GM23338 (cell line): ENCODE measurements at regions not wholly inside any gene's neighbourhood (a gene's known extent, or its start where the extent isn't known, plus 50 kb on each side); places are given as distances from the start of the nearest gene placed in this dataset.

Source experiments
- ATAC-seq: fragments of 200-7000 bp; cut with Tn5 transposase; 3 replicates; pipeline ENCODE4 v1.9.1; 2020
- DNase-seq: peaks from one replicate; pipeline ENCODE4 v3.0.0-alpha.2; 2015; ENCODE audit warnings: low spot score
- H2AFZ ChIP-seq: fragments of 200-600 bp; sonication (generic); 2 replicates; pipeline ENCODE4 v1.8.0; 2016; ENCODE audit warnings: antibody characterized with exemption, mild to moderate bottlenecking, moderate library complexity
- H3F3A ChIP-seq: fragments of 200-600 bp; sonication (generic); replicated peaks from 2 replicates; pipeline ENCODE4 v1.8.0; 2017; ENCODE audit warnings: antibody characterized with exemption, mixed run types, low read depth
- H3K27ac ChIP-seq: fragments of 200-600 bp; sonication (generic); 2 replicates; pipeline ENCODE4 v1.6.1; 2016; ENCODE audit warnings: low read depth
- H3K27me3 ChIP-seq: fragments of 200-600 bp; sonication (generic); 2 replicates; pipeline ENCODE4 v1.8.0; 2016; ENCODE audit warnings: mild to moderate bottlenecking, mixed run types, moderate library complexity; ENCODE audit not compliant: insufficient read depth
- H3K36me3 ChIP-seq: fragments of 200-600 bp; sonication (generic); 2 replicates; pipeline ENCODE4 v1.8.0; 2016; ENCODE audit warnings: mild to moderate bottlenecking; ENCODE audit not compliant: insufficient read depth
- H3K4me1 ChIP-seq: fragments of 200-600 bp; sonication (generic); 2 replicates; pipeline ENCODE4 v1.8.0; 2016; ENCODE audit warnings: mild to moderate bottlenecking, moderate library complexity; ENCODE audit not compliant: insufficient read depth
- H3K4me2 ChIP-seq: fragments of 200-600 bp; sonication (generic); 2 replicates; pipeline ENCODE4 v1.7.1; 2017; ENCODE audit warnings: mixed run types
- H3K4me3 ChIP-seq: fragments of 200-600 bp; sonication (generic); 2 replicates; pipeline ENCODE4 v1.6.1; 2016; ENCODE audit warnings: mixed run types
- H3K79me2 ChIP-seq: fragments of 200-600 bp; sonication (generic); replicated peaks from 2 replicates; pipeline ENCODE4 v1.8.0; 2017; ENCODE audit warnings: mild to moderate bottlenecking; ENCODE audit not compliant: insufficient read depth
- H3K9me2 ChIP-seq: fragments of 200-600 bp; sonication (generic); 2 replicates; pipeline ENCODE4 v1.8.0; 2017; ENCODE audit not compliant: insufficient read depth
- H4K20me1 ChIP-seq: fragments of 200-600 bp; sonication (generic); replicated peaks from 2 replicates; pipeline ENCODE4 v1.8.0; 2017; ENCODE audit warnings: mild to moderate bottlenecking; ENCODE audit not compliant: insufficient read depth
- H3K27ac Mint-ChIP-seq: 2 replicates; pipeline ENCODE4 v1.8.0; 2020; ENCODE audit warnings: inconsistent platforms, mild to moderate bottlenecking, moderate library complexity, mixed read lengths
- H3K27me3 Mint-ChIP-seq: 3 replicates; pipeline ENCODE4 v1.8.0; 2022; ENCODE audit warnings: low read depth, mild to moderate bottlenecking, moderate library complexity, mixed read lengths, inconsistent platforms; ENCODE audit not compliant: insufficient read depth, poor library complexity
- H3K36me3 Mint-ChIP-seq: 3 replicates; pipeline ENCODE4 v1.8.0; 2021; ENCODE audit warnings: low read depth, mild to moderate bottlenecking, inconsistent platforms, moderate library complexity, mixed read lengths
- H3K4me1 Mint-ChIP-seq: 3 replicates; pipeline ENCODE4 v1.8.0; 2020; ENCODE audit warnings: mild to moderate bottlenecking, inconsistent platforms, mixed read lengths
- H3K4me3 Mint-ChIP-seq: 3 replicates; pipeline ENCODE4 v1.8.0; 2021; ENCODE audit warnings: moderate library complexity, mild to moderate bottlenecking, inconsistent platforms, mixed read lengths
- H3K9me3 Mint-ChIP-seq: 3 replicates; pipeline ENCODE4 v1.8.0; 2020; ENCODE audit warnings: moderate library complexity, mild to moderate bottlenecking, inconsistent platforms, mixed read lengths
- CREB1 ChIP-seq: fragments of 250-450 bp; sonication (Bioruptor Pico); IDR thresholded peaks from 2 replicates; pipeline ENCODE4 v1.5.0; 2020; ENCODE audit warnings: low read depth, mild to moderate bottlenecking, moderate library complexity
- ETS1 ChIP-seq: IDR thresholded peaks from 2 replicates; pipeline ENCODE4 v1.6.1; 2016; ENCODE audit warnings: antibody characterized with exemption
- EZH2 ChIP-seq: fragments of 200-600 bp; sonication (generic); IDR thresholded peaks from one replicate; pipeline ENCODE4 v1.8.0; 2017; ENCODE audit warnings: antibody characterized with exemption, mild to moderate bottlenecking, low read depth; ENCODE audit not compliant: unreplicated experiment
- JUNB ChIP-seq: IDR thresholded peaks from one replicate; pipeline ENCODE4 v1.6.1; 2016; ENCODE audit warnings: antibody characterized with exemption; ENCODE audit not compliant: unreplicated experiment
- NANOG ChIP-seq: IDR thresholded peaks from 2 replicates; pipeline ENCODE4 v1.6.1; 2016; ENCODE audit warnings: antibody characterized with exemption, borderline replicate concordance
- POLR2AphosphoS5 ChIP-seq: IDR thresholded peaks from 2 replicates; pipeline ENCODE4 v1.6.1; 2016; ENCODE audit warnings: antibody characterized with exemption, low read depth
- STAT1 ChIP-seq: IDR thresholded peaks from one replicate; pipeline ENCODE4 v1.6.1; 2016; ENCODE audit warnings: antibody characterized with exemption; ENCODE audit not compliant: unreplicated experiment
- ZNF462 ChIP-seq: fragments of 250-450 bp; sonication (Bioruptor Pico); IDR thresholded peaks from 2 replicates; pipeline ENCODE4 v1.5.0; 2020; ENCODE audit warnings: mild to moderate bottlenecking, moderate library complexity

GRCh38 chr2:22769497-22769896, 615.5 kb upstream of the KLHL29 start (continued):
- TF ChIP-seq JUNB (no peak), ETS1 (no peak)

- Mint-ChIP-seq H3K27me3 (peaks cover 2% of the 10 kb centered on the region), H3K27ac (0 out of 2 replicates have a peak overlapping the region, but pooled peaks have one; percentile 41), H3K9me3 (no peaks in the 10 kb centered on the region), H3K4me1 (peaks cover 22% of the 10 kb centered on the region), H3K4me3 (0 out of 3 replicates have a peak overlapping the region, but pooled peaks have one; percentile 25), H3K36me3 (no peaks in the 10 kb centered on the region)
- Histone ChIP-seq H3K79me2 (no peaks in the 10 kb centered on the region), H3K4me1 (peaks cover 15% of the 10 kb centered on the region), H3K36me3 (no peaks in the 10 kb centered on the region), H3K27ac (no peak overlapping the region), H3K4me3 (no peak overlapping the region), H3K9me2 (0 out of 2 replicates have a peak, but pooled peaks cover 16% of the 10 kb centered on the region), H3K27me3 (no peaks in the 10 kb centered on the region), H2AFZ (no peak overlapping the region), H3K4me2 (peak overlapping the region; percentile 35; the same call in 1 of the 2 replicates), H3F3A (no peaks in the 10 kb centered on the region), H4K20me1 (no peaks in the 10 kb centered on the region)
- ATAC-seq (no peak), DNase-seq (no peak)
- TF ChIP-seq CREB1 = no peak
- TF ChIP-seq EZH2 = no peak
- no peak for TF ChIP-seq POLR2AphosphoS5
- TF ChIP-seq ZNF462 (CRISPR knock-in tag) = 0 out of 2 replicates have a peak, but pooled peaks have one; percentile 15
- TF ChIP-seq STAT1 = no peak
- no peak for TF ChIP-seq NANOG
Measured at GRCh38 chr2:22784566-22784965, 600.4 kb upstream of the KLHL29 start.
